Tibial nerve (tissue), 4 donors: ENCODE measurements at regions not wholly inside any gene's neighbourhood (a gene's known extent, or its start where the extent isn't known, plus 50 kb on each side); places are given as distances from the start of the nearest gene placed in this dataset.

ENCODE experiments used
- DNase-seq, 2 donors: peaks; one replicate each; pipeline ENCODE4 v3.0.0-alpha.2; 2019; ENCODE audit warnings: low spot score in 2 of 2
- H3K27ac ChIP-seq, 4 donors: fragments of 200-600 bp; sonication (generic) in 3 of 4; one replicate each; pipeline ENCODE4 v1.5.1; 2017 to 2019; ENCODE audit warnings: mild to moderate bottlenecking in 1 of 4
- H3K27me3 ChIP-seq, 2 donors: fragments of 200-600 bp; sonication (generic) in 1 of 2; one replicate each; pipeline versions ENCODE4 v1.5.1 to v1.6.0; 2017 to 2019
- H3K36me3 ChIP-seq, 3 donors: fragments of 200-600 bp; sonication (generic); one replicate each; pipeline ENCODE4 v1.5.1; 2018 to 2019
- H3K4me1 ChIP-seq, 4 donors: fragments of 200-600 bp; sonication (generic) in 3 of 4; one replicate each; pipeline ENCODE4 v1.5.1; 2017 to 2019
- H3K4me3 ChIP-seq, 4 donors: fragments of 200-600 bp; sonication (generic) in 3 of 4; one replicate each; pipeline ENCODE4 v1.5.1; 2017 to 2019; ENCODE audit warnings: mild to moderate bottlenecking in 1 of 4, moderate library complexity in 1 of 4
- H3K9me3 ChIP-seq, 4 donors: fragments of 200-600 bp; sonication (generic) in 3 of 4; one replicate each; pipeline ENCODE4 v1.5.1; 2017 to 2019
- EP300 ChIP-seq, 2 donors: sonication (generic); formaldehyde crosslinking; IDR thresholded peaks; one replicate each; pipeline ENCODE4 v1.6.1; 2017; ENCODE audit warnings: antibody characterized with exemption in 2 of 2, mild to moderate bottlenecking in 1 of 2
- POLR2A ChIP-seq, 2 donors: fragments of 450-650 bp; IDR thresholded peaks; one replicate each; pipeline ENCODE4 v1.6.1; 2017; ENCODE audit warnings: antibody characterized with exemption in 2 of 2, mild to moderate bottlenecking in 2 of 2, moderate library complexity in 2 of 2
- WGBS, 2 donors: methylation state at CpG; one replicate each; pipeline ENCODE4 v1.1.5; 2018; 5-methylcytosine and 5-hydroxymethylcytosine counted together
- TF ChIP-seq, protein P1 (sequence below), 5 experiments: fragments of 200-600 bp in 3 of 5; fragments of 450-650 bp in 2 of 5; sonication (generic) in 3 of 5; IDR thresholded peaks; one replicate each; pipeline ENCODE4 v1.5.1; 2016 to 2019; ENCODE audit warnings: antibody characterized with exemption in 5 of 5, mild to moderate bottlenecking in 3 of 5, moderate library complexity in 2 of 5

DNA sequence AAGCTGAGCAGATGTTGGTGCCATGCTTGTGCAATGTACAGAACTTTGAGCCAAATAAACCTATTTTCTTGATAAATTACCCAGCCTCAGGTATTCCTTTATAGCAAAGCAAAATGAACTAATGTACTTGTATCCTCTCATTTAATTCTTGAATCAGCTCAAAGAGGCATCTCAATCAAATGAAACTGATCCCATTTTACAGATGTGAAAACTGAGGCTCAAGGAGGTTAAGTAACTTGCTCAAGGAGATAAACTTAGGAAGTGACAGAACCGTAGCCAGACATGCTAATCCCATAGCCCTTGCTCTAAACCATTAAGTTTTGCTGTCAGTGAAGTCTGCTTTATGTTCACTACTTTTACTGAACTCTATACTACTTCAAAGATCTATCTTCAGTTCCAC is 467.0 kb upstream of the UBE2E3 start:
- Histone ChIP-seq H3K36me3 (no peaks in the 10 kb centered on the region), H3K27me3 (no peaks in the 10 kb centered on the region), H3K9me3 (no peaks in the 10 kb centered on the region), H3K4me1 (no peaks in the 10 kb centered on the region), H3K27ac (no peak overlapping the region), H3K4me3 (no peak overlapping the region)
- WGBS, 2 donors: 57 to 59% methylated on average over 1 of the region's 1 CpG
- TF ChIP-seq POLR2A (IDR thresholded peaks at IDR 0.05): no peak
- TF ChIP-seq EP300 (IDR thresholded peaks at IDR 0.05): no peak
- TF ChIP-seq, protein P1, sequence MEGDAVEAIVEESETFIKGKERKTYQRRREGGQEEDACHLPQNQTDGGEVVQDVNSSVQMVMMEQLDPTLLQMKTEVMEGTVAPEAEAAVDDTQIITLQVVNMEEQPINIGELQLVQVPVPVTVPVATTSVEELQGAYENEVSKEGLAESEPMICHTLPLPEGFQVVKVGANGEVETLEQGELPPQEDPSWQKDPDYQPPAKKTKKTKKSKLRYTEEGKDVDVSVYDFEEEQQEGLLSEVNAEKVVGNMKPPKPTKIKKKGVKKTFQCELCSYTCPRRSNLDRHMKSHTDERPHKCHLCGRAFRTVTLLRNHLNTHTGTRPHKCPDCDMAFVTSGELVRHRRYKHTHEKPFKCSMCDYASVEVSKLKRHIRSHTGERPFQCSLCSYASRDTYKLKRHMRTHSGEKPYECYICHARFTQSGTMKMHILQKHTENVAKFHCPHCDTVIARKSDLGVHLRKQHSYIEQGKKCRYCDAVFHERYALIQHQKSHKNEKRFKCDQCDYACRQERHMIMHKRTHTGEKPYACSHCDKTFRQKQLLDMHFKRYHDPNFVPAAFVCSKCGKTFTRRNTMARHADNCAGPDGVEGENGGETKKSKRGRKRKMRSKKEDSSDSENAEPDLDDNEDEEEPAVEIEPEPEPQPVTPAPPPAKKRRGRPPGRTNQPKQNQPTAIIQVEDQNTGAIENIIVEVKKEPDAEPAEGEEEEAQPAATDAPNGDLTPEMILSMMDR (IDR thresholded peaks at IDR 0.05): no peak
- no peak for DNase-seq

DNA sequence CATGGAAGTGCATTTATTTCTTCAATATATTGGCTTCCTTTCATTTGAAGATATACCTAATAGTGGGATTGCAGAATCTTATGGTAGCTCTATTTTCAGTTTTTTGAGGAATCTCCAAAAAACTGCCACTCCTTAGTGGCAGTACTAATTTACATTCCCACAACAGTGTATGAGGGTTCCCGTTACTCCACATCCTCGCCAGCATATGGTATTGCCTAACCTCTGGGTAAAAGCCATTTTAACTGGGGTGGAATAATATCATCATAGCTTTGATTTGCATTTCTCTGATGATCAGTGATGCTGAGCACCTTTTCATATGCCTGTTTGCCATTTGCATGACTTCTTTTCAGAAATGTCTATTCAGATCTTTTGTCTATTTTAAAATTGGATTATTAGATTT is 471.9 kb upstream of the UBE2E3 start:
- Histone ChIP-seq H3K4me1 (no peaks in the 10 kb centered on the region), H3K9me3 (no peaks in the 10 kb centered on the region), H3K4me3 (no peak overlapping the region), H3K27me3 (no peaks in the 10 kb centered on the region), H3K36me3 (no peaks in the 10 kb centered on the region), H3K27ac (no peak overlapping the region)
- TF ChIP-seq POLR2A (IDR thresholded peaks at IDR 0.05) (no peak), EP300 (IDR thresholded peaks at IDR 0.05) (no peak)
- TF ChIP-seq, protein P1 (IDR thresholded peaks at IDR 0.05): no peak
- no peak for DNase-seq
- WGBS, 2 donors: 89 to 91% methylated on average over 2 of the region's 2 CpGs

DNA sequence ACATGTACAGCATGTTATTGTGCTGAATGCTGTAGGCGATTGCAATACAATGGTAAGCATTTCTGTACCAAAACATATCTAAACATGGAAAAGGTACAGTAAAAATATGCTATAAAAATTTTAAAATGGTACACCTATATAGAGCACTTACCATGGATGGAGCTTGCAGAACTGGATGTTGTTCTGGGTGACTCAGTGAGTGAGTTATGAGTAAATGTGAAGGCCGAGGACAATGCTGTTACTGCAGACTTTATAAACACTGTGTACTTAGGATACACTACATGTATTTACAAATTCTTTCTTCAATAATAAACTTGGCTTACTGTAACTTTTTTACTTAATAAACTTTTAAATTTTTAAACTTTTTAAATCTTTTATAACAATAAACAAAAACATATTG is 473.4 kb upstream of the UBE2E3 start:
- DNase-seq: no peak
- H3K36me3 ChIP-seq: no peaks in the 10 kb centered on the region
- TF ChIP-seq, protein P1 (IDR thresholded peaks at IDR 0.05): no peak
- TF ChIP-seq EP300 (IDR thresholded peaks at IDR 0.05): no peak
- TF ChIP-seq POLR2A (IDR thresholded peaks at IDR 0.05): no peak
- WGBS, 2 donors: 66 to 86% methylated on average over 2 of the region's 2 CpGs
- no peaks in the 10 kb centered on the region for H3K27me3 ChIP-seq
- H3K27ac ChIP-seq: no peak overlapping the region
- H3K4me1 ChIP-seq: no peaks in the 10 kb centered on the region
- no peak overlapping the region for H3K4me3 ChIP-seq
- H3K9me3 ChIP-seq: no peaks in the 10 kb centered on the region

DNA sequence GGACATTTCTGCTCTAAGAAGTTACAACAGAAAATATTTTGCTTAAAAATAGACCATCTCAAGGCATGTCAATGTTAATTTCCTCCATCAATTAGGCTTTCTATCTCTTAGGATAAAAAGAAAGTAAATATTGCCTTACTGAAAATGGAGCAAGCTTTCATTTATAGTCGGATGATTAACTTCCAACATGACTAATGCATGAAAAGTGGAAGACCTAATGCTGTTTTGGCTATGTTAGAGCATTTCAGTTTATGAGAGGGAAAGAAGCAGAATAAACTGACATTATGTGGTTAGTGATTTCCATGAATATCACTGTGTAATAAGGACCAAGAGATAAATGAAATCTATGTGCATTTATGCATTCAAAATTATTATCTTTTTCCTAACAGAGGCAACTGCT is 475.2 kb upstream of the UBE2E3 start:
- H3K4me3 ChIP-seq: no peak overlapping the region
- no peaks in the 10 kb centered on the region for H3K4me1 ChIP-seq
- H3K9me3 ChIP-seq: no peaks in the 10 kb centered on the region
- no peaks in the 10 kb centered on the region for H3K27me3 ChIP-seq
- no peaks in the 10 kb centered on the region for H3K36me3 ChIP-seq
- WGBS, 2 donors: 75 to 80% methylated on average over 1 of the region's 1 CpG
- no peak for TF ChIP-seq EP300 (IDR thresholded peaks at IDR 0.05)
- TF ChIP-seq, protein P1 (IDR thresholded peaks at IDR 0.05): no peak
- TF ChIP-seq POLR2A (IDR thresholded peaks at IDR 0.05): no peak
- DNase-seq: no peak
- H3K27ac ChIP-seq: no peak overlapping the region

DNA sequence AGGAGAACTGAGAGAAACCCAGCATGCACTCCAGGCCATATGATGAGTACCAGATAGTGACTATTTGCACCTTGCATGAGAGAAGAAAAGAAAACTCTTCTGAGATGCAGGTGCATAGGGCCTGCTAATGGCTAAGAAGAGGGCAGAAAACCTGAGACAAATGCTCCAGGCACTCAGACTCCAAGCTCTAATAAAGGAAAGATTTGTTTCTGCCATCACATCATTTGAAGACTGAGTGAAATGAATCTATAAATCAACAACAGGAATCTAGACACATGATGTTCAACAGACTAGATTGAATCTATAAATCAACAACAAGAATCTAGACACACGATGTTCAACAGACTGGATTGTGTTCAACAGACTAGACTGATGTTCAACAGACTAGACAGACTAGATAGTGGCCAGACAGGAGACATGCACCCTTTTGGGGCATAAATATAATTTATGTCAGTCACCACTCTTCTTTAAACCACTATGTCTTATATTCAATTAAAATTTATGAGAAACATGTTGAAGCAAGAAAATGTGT is 482.7 kb upstream of the UBE2E3 start:
- TF ChIP-seq, protein P1 (IDR thresholded peaks at IDR 0.05): no peak
- TF ChIP-seq EP300 (IDR thresholded peaks at IDR 0.05) (no peak), POLR2A (IDR thresholded peaks at IDR 0.05) (no peak)
- H3K9me3 ChIP-seq: peaks cover 0 to 4% (median 0%) of the 10 kb centered on the region in 4 donors
- no peak overlapping the region for H3K27ac ChIP-seq
- no peaks in the 10 kb centered on the region for H3K4me1 ChIP-seq
- no peak for DNase-seq
- no peaks in the 10 kb centered on the region for H3K36me3 ChIP-seq
- 68 to 73% methylated on average over 1 of the region's 1 CpG for WGBS, 2 donors
- H3K27me3 ChIP-seq: no peaks in the 10 kb centered on the region
- no peak overlapping the region for H3K4me3 ChIP-seq
